ENCODE measurements at regions not wholly inside any gene's neighbourhood (a gene's known extent, or its start where the extent isn't known, plus 50 kb on each side); places are given as distances from the start of the nearest gene placed in this dataset.
A peak's percentile ranks its signal among the peaks of the same experiment; 100 is the strongest.

GRCh38 chr5:103718108-103718507 lies 155.5 kb upstream of the NUDT12 start:
- H3K4me2 ChIP-seq: no peak overlapping the region
- H3K4me1 ChIP-seq (ENCODE audit: control insufficient read depth in 1 of 2, insufficient read depth in 2 of 2, low read depth in 1 of 2, low read length in 1 of 2): no peaks in the 10 kb centered on the region
- ChIA-PET POLR2A (no interaction called here), CTCF (interaction anchor here (1.3 kb wide), 1 partner anchor 17 kb away, joined by 5 read pairs; no protein-coding TSS in a partner anchor)
- 13% methylated on average over 1 of the region's 1 CpG for WGBS (ENCODE audit: low lambda C conversion rate)
- no peaks in the 10 kb centered on the region for H3K79me2 ChIP-seq (ENCODE audit: insufficient read depth)
- H3F3A ChIP-seq (replicated peaks; ENCODE audit: insufficient read depth): no peaks in the 10 kb centered on the region
- H3K36me3 ChIP-seq (replicated peaks in 1 of 2; ENCODE audit: control insufficient read depth in 1 of 2, insufficient read depth in 2 of 2, low read length in 1 of 2): no peaks in the 10 kb centered on the region
- no peaks in the 10 kb centered on the region for H3K9me2 ChIP-seq
- no peak overlapping the region for H3K9ac ChIP-seq
- H3K4me3 ChIP-seq (ENCODE audit: low read depth in 2 of 2, low read length in 1 of 2): no peak overlapping the region
- no peaks in the 10 kb centered on the region for H3K9me3 ChIP-seq
- no peak for TF ChIP-seq IRF3 (IDR thresholded peaks at IDR 0.05; ENCODE audit: low read depth, low read length)
- H3K27ac ChIP-seq (ENCODE audit: low read depth in 2 of 2, low read length in 1 of 2): no peak overlapping the region
- H4K20me1 ChIP-seq (ENCODE audit: insufficient read depth): no peaks in the 10 kb centered on the region
- no peaks in the 10 kb centered on the region for H3K27me3 ChIP-seq (ENCODE audit: insufficient read depth)
- no peak for DNase-seq
- H2AFZ ChIP-seq (ENCODE audit: low read depth): no peak overlapping the region

GRCh38 chr5:103708601-103709000 lies 146.0 kb upstream of the NUDT12 start:
- Histone ChIP-seq H3K9me2 (no peaks in the 10 kb centered on the region), H3K9ac (no peak overlapping the region), H3K27me3 (ENCODE audit: insufficient read depth) (no peaks in the 10 kb centered on the region), H3K4me1 (ENCODE audit: control insufficient read depth in 1 of 2, insufficient read depth in 2 of 2, low read depth in 1 of 2, low read length in 1 of 2) (peaks cover 0 to 3% of the 10 kb centered on the region in 2 experiments; a peak in 2 of 4 replicates), H4K20me1 (ENCODE audit: insufficient read depth) (no peaks in the 10 kb centered on the region), H3F3A (replicated peaks; ENCODE audit: insufficient read depth) (no peaks in the 10 kb centered on the region), H3K4me2 (no peak overlapping the region), H3K36me3 (replicated peaks in 1 of 2; ENCODE audit: control insufficient read depth in 1 of 2, insufficient read depth in 2 of 2, low read length in 1 of 2) (no peaks in the 10 kb centered on the region), H3K79me2 (ENCODE audit: insufficient read depth) (no peaks in the 10 kb centered on the region), H3K4me3 (ENCODE audit: low read depth in 2 of 2, low read length in 1 of 2) (no peak overlapping the region), H2AFZ (ENCODE audit: low read depth) (no peak overlapping the region), H3K27ac (ENCODE audit: low read depth in 2 of 2, low read length in 1 of 2) (no peak overlapping the region), H3K9me3 (no peaks in the 10 kb centered on the region)
- no peak for DNase-seq
- TF ChIP-seq GATA2 (CRISPR knock-in tag; IDR thresholded peaks at IDR 0.05): no peak
- TF ChIP-seq PBX3 (IDR thresholded peaks at IDR 0.05): no peak
- no peak for TF ChIP-seq SMC3 (IDR thresholded peaks at IDR 0.05; ENCODE audit: low read depth, low read length)
- no peak for TF ChIP-seq MXI1 (IDR thresholded peaks at IDR 0.05; ENCODE audit: low read depth, low read length)
- POLR2A ChIA-PET: no interaction called here
- CTCF ChIA-PET: no interaction called here

GRCh38 chr5:103706939-103707682 lies 144.5 kb upstream of the NUDT12 start:
- Histone ChIP-seq H2AFZ (ENCODE audit: low read depth) (no peak overlapping the region), H3K9me2 (no peaks in the 10 kb centered on the region), H3K4me3 (ENCODE audit: low read depth in 2 of 2, low read length in 1 of 2) (no peak overlapping the region), H3K27me3 (ENCODE audit: insufficient read depth) (no peaks in the 10 kb centered on the region), H3K36me3 (replicated peaks in 1 of 2; ENCODE audit: control insufficient read depth in 1 of 2, insufficient read depth in 2 of 2, low read length in 1 of 2) (no peaks in the 10 kb centered on the region), H3F3A (replicated peaks; ENCODE audit: insufficient read depth) (no peaks in the 10 kb centered on the region), H3K9me3 (no peaks in the 10 kb centered on the region), H3K79me2 (ENCODE audit: insufficient read depth) (no peaks in the 10 kb centered on the region), H3K4me1 (ENCODE audit: control insufficient read depth in 1 of 2, insufficient read depth in 2 of 2, low read depth in 1 of 2, low read length in 1 of 2) (peaks cover 0 to 3% of the 10 kb centered on the region in 2 experiments; a peak in 2 of 4 replicates), H3K27ac (ENCODE audit: low read depth in 2 of 2, low read length in 1 of 2) (peak overlapping the region in 1 of 2 experiments; percentile 28; a peak in 2 of 4 replicates), H3K4me2 (no peak overlapping the region), H3K9ac (no peak overlapping the region), H4K20me1 (ENCODE audit: insufficient read depth) (no peaks in the 10 kb centered on the region)
- DNase-seq: peak; percentile 4
- TF ChIP-seq RAD21 (IDR thresholded peaks at IDR 0.05; ENCODE audit: low read length) (no peak), TCF12 (IDR thresholded peaks at IDR 0.05) (peak; percentile 71), JUND (IDR thresholded peaks at IDR 0.05) (0 out of 2 replicates have a peak, but pooled peaks have one; percentile 7)
- POLR2A ChIA-PET: no interaction called here
- WGBS (ENCODE audit: low lambda C conversion rate): 46% methylated on average over 4 of the region's 4 CpGs
- CTCF ChIA-PET: no interaction called here
